Bone marrow (tissue), 2 donors: ENCODE measurements at regions not wholly inside any gene's neighbourhood (a gene's known extent, or its start where the extent isn't known, plus 50 kb on each side); places are given as distances from the start of the nearest gene placed in this dataset.
"Not testable (repeated sequence)": the region's sequence is repeated elsewhere in the genome, so short reads cannot be mapped to it uniquely, and the experiment has no call there.

Source experiments
- DNase-seq, 2 donors: peaks; one replicate each; lab custom pipeline; 2025; lab: John Stamatoyannopoulos, UW

GRCh38 chr18:76042511-76042910 is 452.5 kb downstream of the ZNF516 start:
- no peak for DNase-seq

- no peak for DNase-seq
These were observed 476.8 kb downstream of the ZNF516 start for GRCh38 chr18:76018210-76018609.

GRCh38 chr18:76013057-76013456 is 482.0 kb downstream of the ZNF516 start:
- no peak for DNase-seq

GRCh38 chr18:76005632-76006208 is 489.3 kb downstream of the ZNF516 start:
- DNase-seq, result no peak

- not testable (repeated sequence) for DNase-seq
These were observed 507.1 kb downstream of the ZNF516 start for GRCh38 chr18:75987913-75988312.

- DNase-seq, result no peak
These were observed 510.2 kb downstream of the ZNF516 start for GRCh38 chr18:75984853-75985252.

DNA sequence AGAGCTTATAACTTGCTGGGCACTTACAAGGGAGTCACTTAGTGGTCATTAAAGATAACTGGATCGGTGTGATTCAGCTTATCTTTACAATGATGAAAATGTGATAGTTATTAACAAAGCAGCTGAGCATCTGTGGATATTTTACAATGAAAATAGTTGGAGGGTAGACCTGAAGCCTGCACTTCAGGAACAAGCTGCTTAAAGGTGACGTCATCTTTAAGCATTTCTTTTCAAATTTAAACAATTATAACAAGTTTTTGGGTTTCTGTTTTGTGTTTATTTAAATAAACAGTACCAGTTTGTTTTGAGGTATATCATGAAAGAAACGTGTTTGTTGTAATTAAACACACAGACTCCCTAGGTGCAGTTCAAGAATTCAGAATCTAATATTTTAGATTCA is 513.9 kb downstream of the ZNF516 start:
- DNase-seq, result no peak

DNA sequence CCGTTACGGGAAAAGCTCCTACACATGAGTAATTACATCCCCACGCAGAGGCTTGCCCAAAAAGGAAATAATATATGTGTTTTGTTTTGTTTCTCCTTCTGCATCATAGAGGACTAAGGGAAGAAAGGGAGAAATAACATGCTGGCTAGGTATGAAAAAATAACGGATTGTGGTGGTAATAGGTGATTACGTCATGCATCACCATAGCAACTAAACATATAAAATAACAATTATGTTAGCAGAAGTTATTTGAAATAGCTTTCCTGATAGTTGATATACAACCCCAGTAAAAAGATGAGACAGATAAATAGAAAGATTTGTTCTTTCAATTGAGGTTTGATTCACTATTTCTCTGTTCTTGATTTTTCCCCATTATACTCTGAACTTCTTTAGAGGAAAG is 518.0 kb downstream of the ZNF516 start:
- DNase-seq, result no peak

- DNase-seq, result no peak
These were observed 524.8 kb downstream of the ZNF516 start for GRCh38 chr18:75970212-75970611.

DNA sequence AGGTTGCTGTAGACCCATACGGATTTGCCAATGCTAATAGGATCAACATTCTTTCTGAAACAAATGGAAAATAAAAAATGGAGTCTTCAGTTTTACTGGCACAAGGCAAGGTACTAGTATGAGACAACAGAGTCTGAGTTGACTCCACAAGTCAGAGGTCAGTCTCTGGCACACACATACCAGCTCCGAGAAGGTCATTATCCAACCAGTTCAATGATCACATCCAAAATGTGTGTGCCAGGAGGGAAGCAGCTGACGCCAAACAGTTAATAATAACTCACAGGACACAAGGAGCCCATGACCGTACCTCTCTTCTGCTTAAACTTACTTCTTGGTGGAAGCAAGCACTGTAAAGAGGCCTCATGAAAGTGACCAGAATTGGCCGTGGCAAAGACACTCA is 528.6 kb downstream of the ZNF516 start:
- no peak for DNase-seq

- DNase-seq, result no peak
These were observed 532.9 kb downstream of the ZNF516 start for GRCh38 chr18:75962036-75962572.

- DNase-seq, result not testable (repeated sequence)
These were observed 532.9 kb upstream of the SMIM21 start for GRCh38 chr18:75960356-75960755.

GRCh38 chr18:75959150-75959549 is 531.6 kb upstream of the SMIM21 start:
- no peak for DNase-seq

- no peak for DNase-seq
These were observed 531.2 kb upstream of the SMIM21 start for GRCh38 chr18:75958683-75959082.

- DNase-seq, result no peak
These were observed 517.9 kb upstream of the SMIM21 start for GRCh38 chr18:75945265-75945933.

DNA sequence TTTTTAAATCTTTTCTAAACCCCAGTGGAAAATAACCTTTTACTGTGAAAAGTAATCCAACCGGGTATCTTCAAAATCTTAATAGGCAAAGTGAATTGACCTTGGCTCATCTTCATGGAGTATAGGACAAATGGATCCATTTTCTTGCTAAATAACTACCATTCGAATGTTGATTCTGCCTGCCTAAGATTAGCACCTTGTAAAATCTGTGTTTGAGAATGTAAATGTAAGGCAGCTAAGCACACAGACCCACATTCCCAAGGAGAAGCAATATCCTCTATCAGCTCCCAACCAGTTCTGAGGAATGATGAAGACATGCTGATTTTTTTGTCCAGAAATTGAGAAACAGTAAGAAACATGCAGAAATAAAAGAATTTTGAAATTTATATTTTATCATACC is 509.8 kb upstream of the SMIM21 start:
- no peak for DNase-seq

- DNase-seq, result no peak
These were observed 509.4 kb upstream of the SMIM21 start for GRCh38 chr18:75936862-75937261.

GRCh38 chr18:75931079-75931478 is 503.6 kb upstream of the SMIM21 start:
- no peak for DNase-seq

- no peak for DNase-seq
These were observed 501.2 kb upstream of the SMIM21 start for GRCh38 chr18:75928706-75929105.

- no peak for DNase-seq
These were observed 500.3 kb upstream of the SMIM21 start for GRCh38 chr18:75927791-75928190.

DNA sequence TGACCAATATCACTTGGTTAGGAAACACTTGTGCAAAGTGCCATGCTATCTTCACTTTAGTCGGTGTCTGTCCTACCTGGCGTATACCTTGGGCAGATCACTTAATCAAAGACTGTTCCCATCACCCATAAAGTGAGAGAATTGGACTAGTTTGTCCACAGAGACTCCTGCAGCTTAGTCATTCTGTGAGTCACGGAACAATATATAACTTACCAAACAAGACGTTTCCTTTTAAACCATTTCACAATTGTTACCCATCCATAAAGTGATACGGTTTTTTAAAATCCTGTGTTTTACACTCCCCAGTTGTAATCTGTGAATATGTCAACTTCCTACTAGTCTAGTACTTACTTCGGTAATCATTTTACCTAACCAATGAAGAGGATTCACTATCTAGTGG is 499.3 kb upstream of the SMIM21 start:
- DNase-seq, result no peak

GRCh38 chr18:75923169-75923568 is 495.7 kb upstream of the SMIM21 start:
- DNase-seq, result no peak

DNA sequence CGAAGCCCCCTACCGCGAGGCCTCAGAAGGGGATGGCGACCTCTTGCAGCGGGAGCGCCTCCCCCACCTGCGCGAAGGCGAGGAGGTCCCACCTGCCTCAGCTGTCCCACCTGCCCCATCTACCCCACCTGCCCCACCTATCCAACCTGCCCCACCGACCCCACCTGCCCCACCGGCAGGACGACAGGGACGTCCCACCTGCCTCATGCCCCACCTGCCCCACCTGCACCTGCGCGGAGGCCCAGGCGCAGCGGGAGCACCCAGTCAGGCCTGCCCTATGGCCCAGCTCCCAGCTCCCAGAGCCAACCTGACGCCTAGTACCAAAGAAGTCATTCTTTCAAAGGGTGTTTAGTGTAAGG is 489.1 kb upstream of the SMIM21 start:
- no peak for DNase-seq
